Esophagus squamous epithelium (tissue), 4 donors: ENCODE measurements at regions not wholly inside any gene's neighbourhood (a gene's known extent, or its start where the extent isn't known, plus 50 kb on each side); places are given as distances from the start of the nearest gene placed in this dataset.

Experiments
- POLR2A ChIP-seq, 4 donors: fragments of 450-650 bp; IDR thresholded peaks; one replicate each; pipeline ENCODE4 v1.6.1; 2017; ENCODE audit warnings: antibody characterized with exemption in 4 of 4, mild to moderate bottlenecking in 4 of 4, moderate library complexity in 3 of 4
- TF ChIP-seq, protein P1 (sequence below), 6 experiments: fragments of 450-650 bp in 4 of 6; fragments of 200-600 bp in 2 of 6; sonication (generic) in 2 of 6; IDR thresholded peaks; one replicate each; pipeline ENCODE4 v1.5.1; 2016 to 2019; ENCODE audit warnings: antibody characterized with exemption in 6 of 6, mild to moderate bottlenecking in 4 of 6, moderate library complexity in 4 of 6

- TF ChIP-seq, protein P1, sequence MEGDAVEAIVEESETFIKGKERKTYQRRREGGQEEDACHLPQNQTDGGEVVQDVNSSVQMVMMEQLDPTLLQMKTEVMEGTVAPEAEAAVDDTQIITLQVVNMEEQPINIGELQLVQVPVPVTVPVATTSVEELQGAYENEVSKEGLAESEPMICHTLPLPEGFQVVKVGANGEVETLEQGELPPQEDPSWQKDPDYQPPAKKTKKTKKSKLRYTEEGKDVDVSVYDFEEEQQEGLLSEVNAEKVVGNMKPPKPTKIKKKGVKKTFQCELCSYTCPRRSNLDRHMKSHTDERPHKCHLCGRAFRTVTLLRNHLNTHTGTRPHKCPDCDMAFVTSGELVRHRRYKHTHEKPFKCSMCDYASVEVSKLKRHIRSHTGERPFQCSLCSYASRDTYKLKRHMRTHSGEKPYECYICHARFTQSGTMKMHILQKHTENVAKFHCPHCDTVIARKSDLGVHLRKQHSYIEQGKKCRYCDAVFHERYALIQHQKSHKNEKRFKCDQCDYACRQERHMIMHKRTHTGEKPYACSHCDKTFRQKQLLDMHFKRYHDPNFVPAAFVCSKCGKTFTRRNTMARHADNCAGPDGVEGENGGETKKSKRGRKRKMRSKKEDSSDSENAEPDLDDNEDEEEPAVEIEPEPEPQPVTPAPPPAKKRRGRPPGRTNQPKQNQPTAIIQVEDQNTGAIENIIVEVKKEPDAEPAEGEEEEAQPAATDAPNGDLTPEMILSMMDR (IDR thresholded peaks at IDR 0.05): no peak
- TF ChIP-seq POLR2A (IDR thresholded peaks at IDR 0.05): no peak
Measured at GRCh38 chr4:112830753-112831386, 193.9 kb downstream of the LARP7 start.
